GM18873 (cell line): ENCODE measurements at regions not wholly inside any gene's neighbourhood (a gene's known extent, or its start where the extent isn't known, plus 50 kb on each side); places are given as distances from the start of the nearest gene placed in this dataset.

Experiments
- ATAC-seq: cut with Tn5 transposase; IDR thresholded peaks from one replicate; pipeline ENCODE4 v1.9.1; 2021; ENCODE audit warnings: mild to moderate bottlenecking, moderate library complexity, moderate number of reproducible peaks; ENCODE audit not compliant: unreplicated experiment, low FRiP score

DNA sequence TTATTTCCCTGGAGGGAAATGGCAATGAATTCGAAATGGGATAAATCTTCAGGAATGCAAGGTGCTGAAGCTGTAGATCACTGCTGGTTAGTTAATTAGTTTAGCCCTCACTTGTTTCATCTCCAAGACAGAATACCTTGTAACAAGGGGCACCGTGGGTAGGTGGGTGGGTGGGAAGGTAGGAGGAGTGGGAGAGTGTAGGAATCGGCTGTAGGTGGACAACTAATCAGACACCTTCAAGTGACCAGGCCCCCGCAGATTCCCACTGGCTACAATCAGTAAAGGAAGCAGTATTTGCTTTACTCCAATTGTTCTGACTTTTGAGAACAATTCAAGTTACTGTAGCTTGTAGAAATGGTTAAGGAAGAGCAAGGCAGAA lies 293.7 kb downstream of the TLE1 start:
- no peak for ATAC-seq

DNA sequence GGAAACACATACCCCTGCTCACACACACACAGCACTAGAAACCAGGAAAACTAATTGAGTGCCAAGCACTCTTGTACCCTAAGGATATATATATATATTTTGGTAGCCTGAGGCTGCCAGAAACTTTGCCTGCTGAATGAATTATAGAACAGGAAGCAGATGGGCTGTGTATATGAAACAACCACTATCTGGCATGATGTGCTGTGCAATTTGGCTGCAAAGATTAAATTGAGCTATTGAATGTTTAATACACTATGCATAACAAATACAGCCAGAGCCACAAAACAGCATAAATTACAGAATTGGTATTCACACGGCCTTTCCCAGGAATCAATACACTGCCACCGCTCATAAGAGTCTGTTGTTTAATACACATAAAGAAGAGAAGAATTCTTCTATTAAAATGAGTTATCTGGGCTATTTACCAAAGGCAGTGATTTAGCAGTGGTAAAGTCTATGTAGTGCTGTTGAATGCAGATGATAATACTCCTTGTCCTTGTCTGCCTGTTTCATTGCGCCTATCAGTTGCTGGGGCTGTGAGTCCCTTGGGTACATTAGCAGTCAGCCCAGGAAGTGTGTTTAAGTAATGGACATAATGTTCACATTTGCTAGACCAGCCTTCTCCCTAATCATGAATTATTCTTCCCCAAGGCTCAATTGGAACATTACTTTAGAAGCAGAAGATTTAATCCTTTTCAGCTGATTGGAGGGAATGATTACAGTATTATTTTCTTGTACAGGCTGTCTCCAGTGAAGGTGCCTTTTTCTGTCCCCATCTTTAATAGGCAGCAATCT lies 294.3 kb downstream of the TLE1 start:
- no peak for ATAC-seq

DNA sequence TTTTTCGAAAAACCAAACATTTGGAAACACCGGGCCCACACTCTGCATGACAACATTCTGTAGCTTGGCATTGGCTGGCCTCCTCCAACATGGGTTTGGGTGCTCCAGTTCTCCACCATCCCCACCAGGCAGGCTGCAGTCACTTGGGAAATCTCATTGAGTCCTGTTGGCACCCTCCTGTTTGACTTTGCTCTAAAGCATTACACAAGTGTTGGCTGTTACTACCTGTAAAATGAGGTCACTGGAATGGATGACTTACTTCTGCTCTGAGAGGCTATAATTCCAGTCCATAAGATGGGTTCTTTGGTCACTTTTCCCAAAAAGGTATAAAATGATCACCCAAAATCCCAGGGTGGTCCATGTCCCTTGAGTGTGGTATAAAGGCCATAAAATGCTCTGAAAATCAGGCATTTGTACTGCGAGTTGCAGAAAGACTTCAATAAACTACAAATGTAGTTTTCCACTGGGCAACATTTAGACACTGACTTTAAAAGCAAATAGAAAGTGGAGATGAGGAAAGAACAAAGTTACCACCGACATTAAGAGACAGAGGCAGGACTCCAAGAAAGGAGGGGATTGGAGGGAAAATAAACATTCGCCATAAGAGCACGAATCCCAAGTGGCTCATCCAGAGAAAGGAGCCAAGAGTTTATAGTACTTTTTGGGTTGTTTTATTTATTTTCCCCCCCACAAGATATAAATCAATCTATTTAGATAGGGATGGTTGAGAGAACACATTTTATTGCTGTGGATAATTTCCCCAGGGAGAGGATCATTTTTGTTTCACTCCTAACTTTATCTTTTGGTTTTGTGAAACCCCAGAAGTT lies 295.1 kb downstream of the TLE1 start:
- no peak for ATAC-seq

DNA sequence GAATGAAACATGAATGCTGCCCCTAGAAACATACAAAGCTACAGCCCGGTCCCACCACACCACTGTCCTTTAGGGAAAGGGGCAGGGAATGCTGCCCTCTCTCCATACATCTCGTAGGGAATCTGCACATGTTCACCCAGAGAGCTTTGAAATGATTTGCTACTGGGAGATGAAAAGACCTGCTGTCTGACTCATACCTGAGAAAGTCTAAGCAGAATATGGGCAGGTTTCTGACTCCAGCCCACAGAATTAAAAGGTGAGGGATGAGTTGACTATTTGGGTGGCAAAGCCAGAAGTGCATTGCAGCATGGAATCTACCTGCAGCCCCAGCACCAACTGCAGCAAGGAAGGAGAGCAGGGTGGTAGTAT lies 297.9 kb downstream of the TLE1 start:
- no peak for ATAC-seq

DNA sequence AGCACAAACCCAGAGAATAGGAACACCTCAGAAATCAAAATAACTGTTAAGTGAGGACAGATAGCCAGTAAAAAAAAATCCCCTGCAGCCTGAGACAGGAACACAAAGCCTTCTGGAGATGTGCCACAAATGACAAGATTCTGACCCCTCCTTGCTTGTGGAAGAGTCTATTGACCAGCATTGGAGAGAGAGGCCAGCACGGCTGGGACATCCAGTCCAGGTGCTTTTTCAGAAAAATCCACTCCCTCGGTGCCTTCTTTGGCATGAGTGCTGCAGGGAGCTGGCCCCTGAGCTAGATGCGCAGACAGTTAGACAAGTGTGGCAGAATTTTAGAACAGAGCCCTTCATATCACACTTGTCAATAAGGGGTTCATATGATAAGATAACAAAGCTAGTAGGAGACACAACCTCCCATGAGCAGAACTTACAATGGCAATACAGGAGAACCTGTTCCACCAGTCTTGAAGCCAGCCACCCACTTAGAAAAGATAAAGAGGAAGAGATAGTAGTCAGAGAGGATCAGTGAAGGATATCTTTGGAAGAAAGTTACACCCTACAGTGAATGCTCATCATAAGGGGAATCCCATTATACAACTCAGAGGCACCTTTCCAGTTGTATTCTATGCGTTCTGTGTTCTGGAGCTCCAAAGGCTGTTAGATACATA lies 298.4 kb downstream of the TLE1 start:
- ATAC-seq = no peak

DNA sequence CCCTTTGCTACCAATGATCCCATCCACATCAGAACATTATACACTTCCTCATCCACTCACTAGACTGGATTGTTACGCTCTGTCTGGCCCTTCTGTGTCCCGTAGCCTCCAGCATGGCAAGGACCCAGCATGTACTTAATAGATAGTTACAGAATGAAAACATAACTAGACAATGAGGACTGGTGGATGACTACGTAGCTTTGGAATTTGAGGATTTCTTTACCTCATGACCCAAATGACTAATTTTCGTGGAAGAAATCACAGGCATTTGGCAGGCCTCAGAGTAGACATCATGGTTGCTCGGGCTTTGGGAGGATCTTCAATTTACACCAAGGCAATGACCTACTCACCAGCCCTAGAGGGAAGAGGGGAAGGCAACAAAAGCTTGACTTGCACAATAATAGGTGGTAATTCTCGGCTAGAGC lies 299.8 kb downstream of the TLE1 start:
- no peak for ATAC-seq

DNA sequence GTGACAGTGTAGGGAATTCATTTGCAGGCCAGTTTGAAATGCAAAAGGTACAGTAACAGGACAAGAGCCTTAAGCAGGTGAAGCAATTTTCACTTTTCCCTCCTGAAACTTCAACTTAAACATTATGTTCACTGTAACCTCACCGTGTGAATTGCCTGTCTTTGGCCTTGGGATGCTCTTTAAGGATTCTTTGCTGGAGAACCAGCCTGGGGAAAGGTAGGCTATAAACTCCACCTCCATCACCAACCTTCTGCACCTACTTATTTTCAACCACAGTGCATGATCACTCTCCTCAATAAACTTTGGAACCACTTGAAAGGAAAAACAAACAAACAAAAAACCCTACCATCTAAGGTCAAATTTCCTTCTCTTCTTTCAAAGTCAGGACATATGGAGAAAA lies 300.5 kb downstream of the TLE1 start:
- ATAC-seq = no peak

DNA sequence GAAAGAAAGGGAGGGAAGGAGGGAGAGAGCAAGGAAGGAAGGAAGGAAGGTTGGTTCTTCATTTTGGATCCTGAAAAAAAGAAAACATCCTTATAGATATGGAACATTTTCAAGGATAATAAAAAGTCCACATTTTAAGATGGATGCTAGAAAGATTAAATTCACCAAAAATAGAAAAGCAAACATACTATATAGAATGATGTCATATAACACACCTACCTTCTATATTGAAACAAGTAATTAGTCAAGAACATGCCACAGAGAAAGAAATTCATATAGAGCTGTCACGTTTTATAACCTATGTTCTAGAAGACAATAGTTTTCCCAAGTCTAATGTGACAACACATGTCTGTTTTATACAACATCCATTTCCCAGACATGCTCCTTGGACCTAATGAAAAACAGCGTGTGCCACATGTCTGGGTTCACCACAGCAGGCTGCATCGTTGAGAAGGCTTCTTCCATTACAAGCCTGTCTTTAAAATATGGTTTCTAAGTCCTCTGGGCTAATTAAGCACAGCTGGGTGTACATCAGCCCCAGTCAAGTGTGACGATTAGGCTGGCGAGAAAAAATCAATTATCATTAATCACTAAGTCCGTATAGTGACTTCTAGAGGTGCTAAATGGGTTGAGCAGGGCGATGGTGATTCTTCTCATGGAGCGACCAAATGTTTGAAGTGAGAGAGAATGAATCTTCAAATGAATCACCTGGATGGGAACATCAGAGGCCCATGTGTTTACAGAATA lies 301.8 kb downstream of the TLE1 start:
- no peak for ATAC-seq

DNA sequence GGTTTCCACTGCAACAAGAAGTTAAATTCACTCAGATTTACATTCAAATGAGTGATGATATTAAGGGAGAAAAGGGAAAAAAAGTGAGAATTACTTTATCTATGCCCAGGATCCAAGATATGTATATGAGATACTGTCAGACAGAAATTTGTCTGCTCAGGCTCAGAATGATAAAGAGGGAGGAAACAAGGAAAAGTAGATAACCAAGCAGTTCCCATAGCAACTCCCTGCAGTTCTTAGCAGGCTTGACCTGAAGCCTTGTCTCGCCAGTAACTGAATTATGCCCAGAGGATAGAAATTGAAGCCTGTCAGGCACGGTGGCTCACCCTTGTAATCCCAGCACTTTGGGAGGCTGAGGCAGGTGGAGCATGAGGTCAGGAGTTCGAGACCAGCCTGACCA lies 304.4 kb downstream of the TLE1 start:
- no peak for ATAC-seq

DNA sequence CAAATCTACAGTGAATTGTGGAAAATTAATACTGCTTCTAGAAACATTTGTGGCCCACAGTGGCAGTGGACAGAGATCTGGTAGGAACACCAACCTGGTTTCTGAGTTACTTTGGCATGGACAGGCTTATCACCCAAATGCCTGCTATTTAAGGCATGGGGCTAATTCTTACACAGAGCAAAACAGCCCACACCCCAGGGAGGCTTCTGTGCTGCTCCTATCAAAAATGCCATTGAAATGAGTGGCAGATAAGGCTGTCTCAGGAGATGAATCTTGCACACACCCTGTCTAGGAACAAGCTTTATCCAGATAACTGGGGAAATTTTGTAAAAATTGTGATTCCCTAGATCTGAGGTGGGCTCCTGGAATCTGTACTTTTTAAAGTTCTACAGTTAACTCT lies 307.1 kb downstream of the TLE1 start:
- ATAC-seq = no peak

DNA sequence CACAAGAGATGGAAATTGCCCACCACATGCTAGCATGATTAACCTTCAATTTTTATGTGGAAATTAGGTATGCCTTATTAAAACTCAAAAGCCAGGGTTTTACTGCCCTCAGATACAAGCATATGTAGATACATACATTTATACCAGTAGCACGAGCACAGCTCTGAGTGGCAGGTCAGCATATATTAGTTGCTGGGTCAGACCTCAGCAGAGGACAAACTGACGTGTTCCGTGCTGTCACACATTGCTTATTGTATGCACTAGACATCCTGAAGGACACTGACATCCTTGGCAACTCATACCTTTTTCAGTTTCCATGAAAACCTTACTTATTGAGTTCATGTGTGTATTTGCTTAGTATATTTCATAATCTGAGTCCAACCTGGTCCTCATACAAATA lies 307.7 kb downstream of the TLE1 start:
- no peak for ATAC-seq

DNA sequence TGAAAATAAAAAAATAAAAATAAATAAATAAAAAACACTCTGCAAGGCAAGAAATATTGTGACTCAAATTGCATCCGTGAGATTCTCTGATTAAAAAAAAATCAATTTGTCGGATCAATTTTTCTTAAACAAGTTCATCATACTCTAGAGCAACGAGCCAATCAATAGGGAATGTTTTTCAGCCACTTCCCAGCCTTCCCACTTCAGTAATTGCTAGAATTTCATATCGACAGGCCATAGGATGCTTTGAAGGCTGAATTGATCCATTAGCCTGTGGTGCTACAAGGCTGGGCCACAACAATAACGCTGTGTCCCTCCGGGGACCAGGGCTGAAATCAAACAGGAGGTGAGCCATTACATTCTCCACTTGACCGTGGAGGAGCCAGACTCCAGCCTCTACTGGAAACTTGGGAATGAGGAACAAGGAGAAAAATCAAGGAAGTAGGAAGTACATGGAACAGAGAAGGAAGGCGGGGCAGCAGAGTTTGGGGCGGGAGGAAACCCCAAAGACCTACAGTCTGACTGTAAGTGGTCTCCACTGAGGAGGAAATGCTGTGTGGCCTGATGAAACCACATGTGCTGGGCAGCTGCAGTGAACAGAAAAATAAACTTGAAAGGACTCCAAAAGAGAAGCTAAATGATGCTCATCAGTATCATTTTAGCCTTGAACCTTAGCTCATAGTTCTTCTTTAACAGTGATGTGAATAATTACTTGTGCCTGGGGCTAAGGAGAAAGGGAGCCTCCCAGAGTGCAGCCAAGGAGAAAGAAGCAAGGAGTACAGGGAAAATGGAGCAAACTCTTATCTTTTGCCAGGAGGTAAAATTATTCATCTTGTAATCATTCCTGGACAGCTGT lies 308.6 kb downstream of the TLE1 start:
- no peak for ATAC-seq

DNA sequence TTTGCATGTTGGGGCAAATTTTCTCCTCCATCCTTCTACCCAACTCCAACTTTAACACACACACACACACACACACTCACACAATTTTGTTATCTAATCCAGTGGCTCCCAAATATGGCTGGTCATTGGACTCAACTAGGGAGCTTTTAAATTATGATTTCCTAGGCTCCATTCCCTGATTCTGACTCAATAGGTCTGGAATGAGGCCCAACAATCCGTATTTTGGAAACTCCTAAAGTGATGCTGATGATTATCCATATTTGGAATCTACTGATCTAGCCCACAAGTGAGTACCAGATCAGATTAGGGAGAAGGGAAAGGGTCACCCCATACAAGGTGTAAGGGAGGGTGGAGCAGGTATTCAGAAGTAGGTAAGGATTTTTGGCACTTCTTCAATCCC lies 309.7 kb downstream of the TLE1 start:
- ATAC-seq = no peak

DNA sequence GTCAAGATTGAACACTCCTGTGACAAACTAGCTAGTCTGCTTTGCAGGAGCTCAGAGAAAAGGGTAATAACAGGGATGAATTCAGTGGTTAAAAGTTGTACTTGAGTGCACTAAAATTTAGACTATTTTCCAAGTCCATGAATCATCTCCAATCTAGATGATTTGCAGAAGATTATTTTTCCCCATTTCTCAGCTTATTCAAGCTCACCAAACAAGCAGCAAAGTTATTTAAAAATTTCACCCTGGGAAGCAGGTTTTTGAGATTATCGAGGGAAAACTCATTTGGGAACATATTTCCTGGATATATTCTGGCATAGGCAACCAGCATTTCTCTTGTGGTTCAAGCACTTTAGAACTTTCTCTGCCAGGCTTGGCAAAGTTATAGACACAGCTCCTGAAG lies 311.4 kb downstream of the TLE1 start:
- ATAC-seq = no peak

DNA sequence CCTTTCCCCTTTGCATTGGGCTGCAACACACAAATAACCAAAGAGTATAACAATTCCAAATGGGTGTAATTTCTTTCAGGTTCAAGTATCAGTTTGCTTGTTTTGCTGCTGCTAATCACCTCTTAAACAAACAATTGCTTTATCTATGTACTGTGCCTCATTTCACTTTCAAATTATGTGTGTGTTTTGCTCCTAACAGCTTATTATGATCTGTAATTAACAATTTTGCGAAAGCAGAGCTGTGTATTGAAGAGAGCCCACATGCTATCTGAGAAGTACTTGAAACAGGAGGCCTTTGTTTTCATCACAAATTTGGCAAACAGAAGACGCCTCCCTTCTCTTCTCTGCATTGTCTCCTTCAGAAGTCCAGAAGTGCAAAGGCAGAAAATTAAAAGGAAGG lies 312.0 kb downstream of the TLE1 start:
- ATAC-seq = no peak

DNA sequence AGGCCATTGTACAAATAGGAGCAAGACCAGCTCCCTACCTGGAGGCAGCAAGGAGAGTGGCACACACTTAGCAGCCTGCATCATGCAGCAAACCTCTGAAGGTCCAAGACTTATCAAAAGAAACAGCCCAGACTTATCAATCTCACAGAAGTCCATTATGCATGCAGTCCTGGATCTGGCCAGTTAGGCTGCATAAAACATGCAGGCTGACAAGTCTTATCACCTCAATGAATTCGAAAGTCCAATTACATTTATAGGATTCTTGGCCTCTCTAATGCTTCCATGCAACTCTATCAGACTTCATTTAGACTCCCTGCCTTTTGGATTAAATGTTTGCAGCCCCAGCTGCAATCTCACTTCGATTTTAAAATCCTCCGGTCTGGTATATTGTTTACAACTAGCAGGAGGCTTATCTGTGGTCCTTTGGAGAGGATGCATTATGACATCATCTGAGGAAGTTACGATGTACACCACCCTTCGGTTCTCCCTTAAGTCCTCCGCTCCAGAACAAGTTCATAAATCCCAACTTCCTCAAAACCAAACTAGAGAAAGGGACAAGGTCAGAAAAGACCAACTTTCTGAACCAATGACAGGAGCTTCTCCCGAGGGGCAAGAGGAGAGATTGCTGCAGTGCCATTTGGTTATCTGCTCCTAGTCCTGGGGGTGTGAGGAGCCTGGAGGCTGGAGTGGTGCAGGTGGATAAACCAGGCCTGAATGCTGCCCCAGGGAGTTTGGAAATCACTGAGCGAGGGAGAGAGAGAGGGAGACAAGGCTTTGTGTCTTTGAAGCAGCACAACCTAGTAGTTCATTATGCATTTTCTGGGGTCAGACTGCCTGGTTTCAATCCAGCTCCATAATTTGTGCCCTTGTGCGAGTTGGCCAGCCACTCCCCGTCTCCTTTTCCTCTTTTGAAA lies 313.9 kb downstream of the TLE1 start:
- no peak for ATAC-seq

DNA sequence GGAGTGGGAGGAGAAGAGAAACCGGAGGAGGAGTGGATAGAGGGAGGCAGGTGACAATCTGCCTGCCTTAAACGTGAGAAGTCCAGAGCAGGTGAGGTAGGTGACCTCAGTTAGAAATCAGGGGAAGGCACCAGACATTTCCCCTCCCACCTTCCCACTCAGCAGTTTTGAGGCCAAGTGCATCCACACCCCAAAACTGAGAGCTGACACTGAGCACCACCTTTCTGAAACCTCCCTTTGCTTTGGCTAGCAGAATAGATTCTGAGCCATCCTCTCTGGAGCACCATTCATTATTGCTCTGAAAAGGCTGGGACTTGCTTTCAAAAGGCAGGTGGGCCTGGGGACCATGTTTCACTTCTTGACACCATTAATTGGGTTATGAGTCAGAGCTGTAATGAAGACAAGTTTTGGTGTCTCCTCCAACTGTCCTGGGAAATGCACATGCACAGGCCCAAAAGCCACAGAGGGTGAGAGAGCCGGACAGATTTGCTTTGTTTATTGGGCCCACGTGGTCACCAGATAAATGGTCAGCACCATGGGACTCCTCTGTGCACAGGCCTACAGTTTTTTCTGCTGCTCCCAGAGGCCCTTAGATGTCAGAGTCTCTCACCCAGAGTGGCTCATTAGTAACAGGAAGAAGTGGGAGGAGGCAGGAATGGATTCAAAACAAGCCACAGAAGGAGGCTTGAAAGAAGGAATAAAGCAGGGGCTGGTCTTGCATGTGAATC lies 314.7 kb downstream of the TLE1 start:
- ATAC-seq = no peak

DNA sequence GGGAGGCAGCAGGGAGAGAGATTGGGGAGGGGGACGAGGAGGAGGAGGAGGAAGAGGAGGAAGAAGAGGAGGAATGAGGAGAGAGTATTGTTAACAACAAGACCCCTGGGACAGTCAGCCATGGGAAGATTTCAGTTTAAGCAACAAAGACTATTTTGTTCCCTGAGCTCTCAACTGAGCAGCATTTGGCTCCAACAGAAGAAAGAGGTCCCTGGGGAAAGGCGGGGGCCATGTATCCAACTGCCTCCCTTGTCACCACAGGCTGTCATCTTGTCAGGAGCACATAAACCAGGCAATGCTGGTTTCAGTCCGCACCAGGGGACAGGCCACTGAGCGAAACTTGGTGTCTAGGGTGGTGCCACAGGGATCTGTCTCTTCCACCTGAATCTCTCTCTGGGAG lies 316.1 kb downstream of the TLE1 start:
- no peak for ATAC-seq
